GM23338 (cell line): ENCODE measurements at regions not wholly inside any gene's neighbourhood (a gene's known extent, or its start where the extent isn't known, plus 50 kb on each side); places are given as distances from the start of the nearest gene placed in this dataset.

Experiments used
- ATAC-seq: fragments of 200-7000 bp; cut with Tn5 transposase; 3 replicates; pipeline ENCODE4 v1.9.1; 2020
- DNase-seq: peaks from one replicate; pipeline ENCODE4 v3.0.0-alpha.2; 2015; ENCODE audit warnings: low spot score
- H2AFZ ChIP-seq: fragments of 200-600 bp; sonication (generic); 2 replicates; pipeline ENCODE4 v1.8.0; 2016; ENCODE audit warnings: antibody characterized with exemption, mild to moderate bottlenecking, moderate library complexity
- H3F3A ChIP-seq: fragments of 200-600 bp; sonication (generic); replicated peaks from 2 replicates; pipeline ENCODE4 v1.8.0; 2017; ENCODE audit warnings: antibody characterized with exemption, mixed run types, low read depth
- H3K27ac ChIP-seq: fragments of 200-600 bp; sonication (generic); 2 replicates; pipeline ENCODE4 v1.6.1; 2016; ENCODE audit warnings: low read depth
- H3K27me3 ChIP-seq: fragments of 200-600 bp; sonication (generic); 2 replicates; pipeline ENCODE4 v1.8.0; 2016; ENCODE audit warnings: mild to moderate bottlenecking, mixed run types, moderate library complexity; ENCODE audit not compliant: insufficient read depth
- H3K36me3 ChIP-seq: fragments of 200-600 bp; sonication (generic); 2 replicates; pipeline ENCODE4 v1.8.0; 2016; ENCODE audit warnings: mild to moderate bottlenecking; ENCODE audit not compliant: insufficient read depth
- H3K4me1 ChIP-seq: fragments of 200-600 bp; sonication (generic); 2 replicates; pipeline ENCODE4 v1.8.0; 2016; ENCODE audit warnings: mild to moderate bottlenecking, moderate library complexity; ENCODE audit not compliant: insufficient read depth
- H3K4me2 ChIP-seq: fragments of 200-600 bp; sonication (generic); 2 replicates; pipeline ENCODE4 v1.7.1; 2017; ENCODE audit warnings: mixed run types
- H3K4me3 ChIP-seq: fragments of 200-600 bp; sonication (generic); 2 replicates; pipeline ENCODE4 v1.6.1; 2016; ENCODE audit warnings: mixed run types
- H3K79me2 ChIP-seq: fragments of 200-600 bp; sonication (generic); replicated peaks from 2 replicates; pipeline ENCODE4 v1.8.0; 2017; ENCODE audit warnings: mild to moderate bottlenecking; ENCODE audit not compliant: insufficient read depth
- H3K9me2 ChIP-seq: fragments of 200-600 bp; sonication (generic); 2 replicates; pipeline ENCODE4 v1.8.0; 2017; ENCODE audit not compliant: insufficient read depth
- H4K20me1 ChIP-seq: fragments of 200-600 bp; sonication (generic); replicated peaks from 2 replicates; pipeline ENCODE4 v1.8.0; 2017; ENCODE audit warnings: mild to moderate bottlenecking; ENCODE audit not compliant: insufficient read depth
- H3K27ac Mint-ChIP-seq: 2 replicates; pipeline ENCODE4 v1.8.0; 2020; ENCODE audit warnings: inconsistent platforms, mild to moderate bottlenecking, moderate library complexity, mixed read lengths
- H3K27me3 Mint-ChIP-seq: 3 replicates; pipeline ENCODE4 v1.8.0; 2022; ENCODE audit warnings: low read depth, mild to moderate bottlenecking, moderate library complexity, mixed read lengths, inconsistent platforms; ENCODE audit not compliant: insufficient read depth, poor library complexity
- H3K36me3 Mint-ChIP-seq: 3 replicates; pipeline ENCODE4 v1.8.0; 2021; ENCODE audit warnings: low read depth, mild to moderate bottlenecking, inconsistent platforms, moderate library complexity, mixed read lengths
- H3K4me1 Mint-ChIP-seq: 3 replicates; pipeline ENCODE4 v1.8.0; 2020; ENCODE audit warnings: mild to moderate bottlenecking, inconsistent platforms, mixed read lengths
- H3K4me3 Mint-ChIP-seq: 3 replicates; pipeline ENCODE4 v1.8.0; 2021; ENCODE audit warnings: moderate library complexity, mild to moderate bottlenecking, inconsistent platforms, mixed read lengths
- H3K9me3 Mint-ChIP-seq: 3 replicates; pipeline ENCODE4 v1.8.0; 2020; ENCODE audit warnings: moderate library complexity, mild to moderate bottlenecking, inconsistent platforms, mixed read lengths
- CREB1 ChIP-seq: fragments of 250-450 bp; sonication (Bioruptor Pico); IDR thresholded peaks from 2 replicates; pipeline ENCODE4 v1.5.0; 2020; ENCODE audit warnings: low read depth, mild to moderate bottlenecking, moderate library complexity
- EZH2 ChIP-seq: fragments of 200-600 bp; sonication (generic); IDR thresholded peaks from one replicate; pipeline ENCODE4 v1.8.0; 2017; ENCODE audit warnings: antibody characterized with exemption, mild to moderate bottlenecking, low read depth; ENCODE audit not compliant: unreplicated experiment
- EZH2phosphoT487 ChIP-seq: fragments of 200-600 bp; sonication (generic); IDR thresholded peaks from one replicate; pipeline ENCODE4 v1.8.1; 2018; ENCODE audit warnings: antibody characterized with exemption; ENCODE audit not compliant: unreplicated experiment
- JUNB ChIP-seq: IDR thresholded peaks from one replicate; pipeline ENCODE4 v1.6.1; 2016; ENCODE audit warnings: antibody characterized with exemption; ENCODE audit not compliant: unreplicated experiment
- NANOG ChIP-seq: IDR thresholded peaks from 2 replicates; pipeline ENCODE4 v1.6.1; 2016; ENCODE audit warnings: antibody characterized with exemption, borderline replicate concordance
- POLR2AphosphoS5 ChIP-seq: IDR thresholded peaks from 2 replicates; pipeline ENCODE4 v1.6.1; 2016; ENCODE audit warnings: antibody characterized with exemption, low read depth
- STAT1 ChIP-seq: IDR thresholded peaks from one replicate; pipeline ENCODE4 v1.6.1; 2016; ENCODE audit warnings: antibody characterized with exemption; ENCODE audit not compliant: unreplicated experiment
- ZNF114 ChIP-seq: fragments of 250-450 bp; sonication (Bioruptor Pico); IDR thresholded peaks from 2 replicates; pipeline ENCODE4 v1.5.0; 2020; ENCODE audit warnings: mild to moderate bottlenecking, moderate library complexity
- ZNF331 ChIP-seq: fragments of 250-450 bp; sonication (Bioruptor Pico); IDR thresholded peaks from 2 replicates; pipeline ENCODE4 v1.5.0; 2020; ENCODE audit warnings: low read depth, mild to moderate bottlenecking, moderate library complexity
- TF ChIP-seq, protein P1 (sequence below): IDR thresholded peaks from one replicate; pipeline ENCODE4 v1.6.1; 2018; ENCODE audit warnings: antibody characterized with exemption; ENCODE audit not compliant: unreplicated experiment
- TF ChIP-seq, protein P2 (sequence below): fragments of 250-450 bp; sonication (Bioruptor Pico); IDR thresholded peaks from 2 replicates; pipeline ENCODE4 v1.5.0; 2020; ENCODE audit warnings: mild to moderate bottlenecking, moderate library complexity
- TF ChIP-seq, protein P3 (sequence below), 2 experiments: fragments of 200-600 bp in 1 of 2; sonication (generic) in 1 of 2; conservative IDR thresholded peaks; 2 replicates each; pipeline versions ENCODE4 v1.5.1 to v1.6.1; 2016 to 2017; ENCODE audit warnings: antibody characterized with exemption in 2 of 2, low read depth in 2 of 2, mild to moderate bottlenecking in 2 of 2, moderate library complexity in 1 of 2
- TF ChIP-seq, protein P4 (sequence below): IDR thresholded peaks from 2 replicates; pipeline ENCODE4 v1.6.1; 2016; ENCODE audit warnings: antibody characterized with exemption

DNA sequence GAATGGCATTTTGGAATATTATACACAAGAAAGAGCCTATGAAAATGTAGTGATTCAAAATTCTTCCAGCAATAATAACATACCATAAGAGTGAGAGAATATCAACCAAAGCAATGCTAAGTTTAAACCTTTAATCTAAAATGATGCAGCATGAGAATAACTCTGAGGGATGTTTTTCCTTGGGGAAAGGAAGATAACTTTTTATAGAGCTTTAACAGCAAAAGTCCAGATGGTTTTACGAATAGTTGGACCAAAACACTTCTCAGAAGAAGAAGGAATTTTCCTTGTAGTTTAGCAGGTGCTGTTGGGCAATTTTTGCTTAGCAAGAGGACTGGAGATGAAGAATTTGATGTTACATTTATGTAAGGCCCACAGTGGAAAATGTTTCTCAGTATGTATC lies 1503.2 kb downstream of the HACE1 start:
- no peak overlapping the region for H3K4me3 ChIP-seq
- no peaks in the 10 kb centered on the region for H3K4me1 ChIP-seq
- Mint-ChIP-seq H3K27me3 (peaks cover 1% of the 10 kb centered on the region), H3K36me3 (no peaks in the 10 kb centered on the region), H3K27ac (no peak overlapping the region), H3K4me1 (no peaks in the 10 kb centered on the region), H3K4me3 (no peak overlapping the region), H3K9me3 (no peaks in the 10 kb centered on the region; the same call in 2 of the 3 replicates)
- no peaks in the 10 kb centered on the region for H3K9me2 ChIP-seq
- no peaks in the 10 kb centered on the region for H3K27me3 ChIP-seq
- H2AFZ ChIP-seq, result no peak overlapping the region
- no peak overlapping the region for H3K27ac ChIP-seq
- TF ChIP-seq CREB1 (CRISPR knock-in tag), result no peak
- no peak for TF ChIP-seq ZNF114 (CRISPR knock-in tag)
- TF ChIP-seq JUNB, result no peak
- TF ChIP-seq, protein P1, sequence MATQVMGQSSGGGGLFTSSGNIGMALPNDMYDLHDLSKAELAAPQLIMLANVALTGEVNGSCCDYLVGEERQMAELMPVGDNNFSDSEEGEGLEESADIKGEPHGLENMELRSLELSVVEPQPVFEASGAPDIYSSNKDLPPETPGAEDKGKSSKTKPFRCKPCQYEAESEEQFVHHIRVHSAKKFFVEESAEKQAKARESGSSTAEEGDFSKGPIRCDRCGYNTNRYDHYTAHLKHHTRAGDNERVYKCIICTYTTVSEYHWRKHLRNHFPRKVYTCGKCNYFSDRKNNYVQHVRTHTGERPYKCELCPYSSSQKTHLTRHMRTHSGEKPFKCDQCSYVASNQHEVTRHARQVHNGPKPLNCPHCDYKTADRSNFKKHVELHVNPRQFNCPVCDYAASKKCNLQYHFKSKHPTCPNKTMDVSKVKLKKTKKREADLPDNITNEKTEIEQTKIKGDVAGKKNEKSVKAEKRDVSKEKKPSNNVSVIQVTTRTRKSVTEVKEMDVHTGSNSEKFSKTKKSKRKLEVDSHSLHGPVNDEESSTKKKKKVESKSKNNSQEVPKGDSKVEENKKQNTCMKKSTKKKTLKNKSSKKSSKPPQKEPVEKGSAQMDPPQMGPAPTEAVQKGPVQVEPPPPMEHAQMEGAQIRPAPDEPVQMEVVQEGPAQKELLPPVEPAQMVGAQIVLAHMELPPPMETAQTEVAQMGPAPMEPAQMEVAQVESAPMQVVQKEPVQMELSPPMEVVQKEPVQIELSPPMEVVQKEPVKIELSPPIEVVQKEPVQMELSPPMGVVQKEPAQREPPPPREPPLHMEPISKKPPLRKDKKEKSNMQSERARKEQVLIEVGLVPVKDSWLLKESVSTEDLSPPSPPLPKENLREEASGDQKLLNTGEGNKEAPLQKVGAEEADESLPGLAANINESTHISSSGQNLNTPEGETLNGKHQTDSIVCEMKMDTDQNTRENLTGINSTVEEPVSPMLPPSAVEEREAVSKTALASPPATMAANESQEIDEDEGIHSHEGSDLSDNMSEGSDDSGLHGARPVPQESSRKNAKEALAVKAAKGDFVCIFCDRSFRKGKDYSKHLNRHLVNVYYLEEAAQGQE, result no peak
- TF ChIP-seq EZH2, result no peak
- TF ChIP-seq, protein P2, sequence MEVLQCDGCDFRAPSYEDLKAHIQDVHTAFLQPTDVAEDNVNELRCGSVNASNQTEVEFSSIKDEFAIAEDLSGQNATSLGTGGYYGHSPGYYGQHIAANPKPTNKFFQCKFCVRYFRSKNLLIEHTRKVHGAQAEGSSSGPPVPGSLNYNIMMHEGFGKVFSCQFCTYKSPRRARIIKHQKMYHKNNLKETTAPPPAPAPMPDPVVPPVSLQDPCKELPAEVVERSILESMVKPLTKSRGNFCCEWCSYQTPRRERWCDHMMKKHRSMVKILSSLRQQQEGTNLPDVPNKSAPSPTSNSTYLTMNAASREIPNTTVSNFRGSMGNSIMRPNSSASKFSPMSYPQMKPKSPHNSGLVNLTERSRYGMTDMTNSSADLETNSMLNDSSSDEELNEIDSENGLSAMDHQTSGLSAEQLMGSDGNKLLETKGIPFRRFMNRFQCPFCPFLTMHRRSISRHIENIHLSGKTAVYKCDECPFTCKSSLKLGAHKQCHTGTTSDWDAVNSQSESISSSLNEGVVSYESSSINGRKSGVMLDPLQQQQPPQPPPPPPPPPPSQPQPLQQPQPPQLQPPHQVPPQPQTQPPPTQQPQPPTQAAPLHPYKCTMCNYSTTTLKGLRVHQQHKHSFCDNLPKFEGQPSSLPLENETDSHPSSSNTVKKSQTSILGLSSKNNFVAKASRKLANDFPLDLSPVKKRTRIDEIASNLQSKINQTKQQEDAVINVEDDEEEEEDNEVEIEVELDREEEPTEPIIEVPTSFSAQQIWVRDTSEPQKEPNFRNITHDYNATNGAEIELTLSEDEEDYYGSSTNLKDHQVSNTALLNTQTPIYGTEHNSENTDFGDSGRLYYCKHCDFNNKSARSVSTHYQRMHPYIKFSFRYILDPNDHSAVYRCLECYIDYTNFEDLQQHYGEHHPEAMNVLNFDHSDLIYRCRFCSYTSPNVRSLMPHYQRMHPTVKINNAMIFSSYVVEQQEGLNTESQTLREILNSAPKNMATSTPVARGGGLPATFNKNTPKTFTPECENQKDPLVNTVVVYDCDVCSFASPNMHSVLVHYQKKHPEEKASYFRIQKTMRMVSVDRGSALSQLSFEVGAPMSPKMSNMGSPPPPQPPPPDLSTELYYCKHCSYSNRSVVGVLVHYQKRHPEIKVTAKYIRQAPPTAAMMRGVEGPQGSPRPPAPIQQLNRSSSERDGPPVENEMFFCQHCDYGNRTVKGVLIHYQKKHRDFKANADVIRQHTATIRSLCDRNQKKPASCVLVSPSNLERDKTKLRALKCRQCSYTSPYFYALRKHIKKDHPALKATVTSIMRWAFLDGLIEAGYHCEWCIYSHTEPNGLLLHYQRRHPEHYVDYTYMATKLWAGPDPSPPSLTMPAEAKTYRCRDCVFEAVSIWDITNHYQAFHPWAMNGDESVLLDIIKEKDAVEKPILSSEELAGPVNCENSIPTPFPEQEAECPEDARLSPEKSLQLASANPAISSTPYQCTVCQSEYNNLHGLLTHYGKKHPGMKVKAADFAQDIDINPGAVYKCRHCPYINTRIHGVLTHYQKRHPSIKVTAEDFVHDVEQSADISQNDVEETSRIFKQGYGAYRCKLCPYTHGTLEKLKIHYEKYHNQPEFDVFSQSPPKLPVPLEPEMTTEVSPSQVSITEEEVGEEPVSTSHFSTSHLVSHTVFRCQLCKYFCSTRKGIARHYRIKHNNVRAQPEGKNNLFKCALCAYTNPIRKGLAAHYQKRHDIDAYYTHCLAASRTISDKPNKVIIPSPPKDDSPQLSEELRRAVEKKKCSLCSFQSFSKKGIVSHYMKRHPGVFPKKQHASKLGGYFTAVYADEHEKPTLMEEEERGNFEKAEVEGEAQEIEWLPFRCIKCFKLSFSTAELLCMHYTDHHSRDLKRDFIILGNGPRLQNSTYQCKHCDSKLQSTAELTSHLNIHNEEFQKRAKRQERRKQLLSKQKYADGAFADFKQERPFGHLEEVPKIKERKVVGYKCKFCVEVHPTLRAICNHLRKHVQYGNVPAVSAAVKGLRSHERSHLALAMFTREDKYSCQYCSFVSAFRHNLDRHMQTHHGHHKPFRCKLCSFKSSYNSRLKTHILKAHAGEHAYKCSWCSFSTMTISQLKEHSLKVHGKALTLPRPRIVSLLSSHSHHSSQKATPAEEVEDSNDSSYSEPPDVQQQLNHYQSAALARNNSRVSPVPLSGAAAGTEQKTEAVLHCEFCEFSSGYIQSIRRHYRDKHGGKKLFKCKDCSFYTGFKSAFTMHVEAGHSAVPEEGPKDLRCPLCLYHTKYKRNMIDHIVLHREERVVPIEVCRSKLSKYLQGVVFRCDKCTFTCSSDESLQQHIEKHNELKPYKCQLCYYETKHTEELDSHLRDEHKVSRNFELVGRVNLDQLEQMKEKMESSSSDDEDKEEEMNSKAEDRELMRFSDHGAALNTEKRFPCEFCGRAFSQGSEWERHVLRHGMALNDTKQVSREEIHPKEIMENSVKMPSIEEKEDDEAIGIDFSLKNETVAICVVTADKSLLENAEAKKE (CRISPR knock-in tag), result no peak
- no peak for TF ChIP-seq STAT1
- TF ChIP-seq NANOG, result no peak
- TF ChIP-seq, protein P3, sequence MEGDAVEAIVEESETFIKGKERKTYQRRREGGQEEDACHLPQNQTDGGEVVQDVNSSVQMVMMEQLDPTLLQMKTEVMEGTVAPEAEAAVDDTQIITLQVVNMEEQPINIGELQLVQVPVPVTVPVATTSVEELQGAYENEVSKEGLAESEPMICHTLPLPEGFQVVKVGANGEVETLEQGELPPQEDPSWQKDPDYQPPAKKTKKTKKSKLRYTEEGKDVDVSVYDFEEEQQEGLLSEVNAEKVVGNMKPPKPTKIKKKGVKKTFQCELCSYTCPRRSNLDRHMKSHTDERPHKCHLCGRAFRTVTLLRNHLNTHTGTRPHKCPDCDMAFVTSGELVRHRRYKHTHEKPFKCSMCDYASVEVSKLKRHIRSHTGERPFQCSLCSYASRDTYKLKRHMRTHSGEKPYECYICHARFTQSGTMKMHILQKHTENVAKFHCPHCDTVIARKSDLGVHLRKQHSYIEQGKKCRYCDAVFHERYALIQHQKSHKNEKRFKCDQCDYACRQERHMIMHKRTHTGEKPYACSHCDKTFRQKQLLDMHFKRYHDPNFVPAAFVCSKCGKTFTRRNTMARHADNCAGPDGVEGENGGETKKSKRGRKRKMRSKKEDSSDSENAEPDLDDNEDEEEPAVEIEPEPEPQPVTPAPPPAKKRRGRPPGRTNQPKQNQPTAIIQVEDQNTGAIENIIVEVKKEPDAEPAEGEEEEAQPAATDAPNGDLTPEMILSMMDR (conservative IDR thresholded peaks at IDR 0.05; ENCODE audit: low read depth in 2 of 2), result no peak
- TF ChIP-seq, protein P4, sequence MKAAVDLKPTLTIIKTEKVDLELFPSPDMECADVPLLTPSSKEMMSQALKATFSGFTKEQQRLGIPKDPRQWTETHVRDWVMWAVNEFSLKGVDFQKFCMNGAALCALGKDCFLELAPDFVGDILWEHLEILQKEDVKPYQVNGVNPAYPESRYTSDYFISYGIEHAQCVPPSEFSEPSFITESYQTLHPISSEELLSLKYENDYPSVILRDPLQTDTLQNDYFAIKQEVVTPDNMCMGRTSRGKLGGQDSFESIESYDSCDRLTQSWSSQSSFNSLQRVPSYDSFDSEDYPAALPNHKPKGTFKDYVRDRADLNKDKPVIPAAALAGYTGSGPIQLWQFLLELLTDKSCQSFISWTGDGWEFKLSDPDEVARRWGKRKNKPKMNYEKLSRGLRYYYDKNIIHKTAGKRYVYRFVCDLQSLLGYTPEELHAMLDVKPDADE, result no peak
- TF ChIP-seq ZNF331 (CRISPR knock-in tag), result no peak
- TF ChIP-seq EZH2phosphoT487, result no peak
- no peak for TF ChIP-seq POLR2AphosphoS5
- no peaks in the 10 kb centered on the region for H3K36me3 ChIP-seq
- no peak for ATAC-seq
- no peak for DNase-seq
- no peak overlapping the region for H3K4me2 ChIP-seq
- H3K79me2 ChIP-seq, result no peaks in the 10 kb centered on the region
- no peaks in the 10 kb centered on the region for H3F3A ChIP-seq
- no peaks in the 10 kb centered on the region for H4K20me1 ChIP-seq
